ENCODE measurements at regions not wholly inside any gene's neighbourhood (a gene's known extent, or its start where the extent isn't known, plus 50 kb on each side); places are given as distances from the start of the nearest gene placed in this dataset.
"Not testable (repeated sequence)": the region's sequence is repeated elsewhere in the genome, so short reads cannot be mapped to it uniquely, and the experiment has no call there.

DNA sequence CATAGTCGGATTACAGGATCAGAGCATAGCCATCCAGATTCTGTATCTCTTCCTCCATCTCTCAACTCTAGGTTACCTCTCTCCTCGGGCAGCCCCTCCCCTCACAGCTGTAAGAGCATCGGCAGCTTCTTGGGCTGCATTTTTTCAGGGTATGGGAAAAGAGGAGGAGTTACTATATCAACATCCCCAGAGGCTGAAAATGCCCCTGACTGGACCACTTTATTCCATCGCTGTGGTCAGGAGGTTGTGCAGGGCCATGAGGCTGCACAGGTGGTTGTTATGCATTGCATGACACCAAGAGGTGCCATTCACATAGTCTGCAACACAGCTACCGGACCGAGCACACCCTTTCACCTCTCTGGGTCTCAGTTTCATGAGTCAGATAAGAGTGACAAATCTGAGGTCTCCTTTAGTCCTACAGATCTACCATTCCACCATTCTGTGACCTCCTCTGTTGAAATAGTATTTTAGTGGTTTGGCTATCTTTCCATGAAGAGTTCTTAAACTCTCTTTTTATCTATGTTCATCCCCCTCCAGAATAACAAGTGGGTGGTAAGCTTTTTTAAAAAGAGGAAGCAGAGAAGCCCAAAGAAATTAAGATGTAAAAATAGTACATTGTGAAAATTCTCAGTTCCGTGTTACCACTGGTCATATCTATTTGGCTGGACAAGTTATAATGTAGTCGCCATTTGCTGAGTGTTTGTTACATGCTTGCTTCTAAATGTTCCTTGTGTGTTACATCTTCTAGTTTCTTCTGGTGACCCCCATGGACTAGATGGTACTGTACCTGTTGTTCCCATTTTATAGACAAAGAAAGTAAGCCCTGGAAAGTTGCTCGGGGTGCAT is 56.6 kb upstream of the SLC1A4 start:
- Histone ChIP-seq H3K4me3 (no peak overlapping the region), H3K36me3 (no peaks in the 10 kb centered on the region), H3K27me3 (no peaks in the 10 kb centered on the region), H3K27ac (no peak overlapping the region), H3K9me3 (no peaks in the 10 kb centered on the region), H3K4me1 (peaks cover 3% of the 10 kb centered on the region)
- DNase-seq (ENCODE audit: low spot score in 2 of 2) = no peak
- WGBS = 78% methylated on average over 9 of the region's 9 CpGs
- TF ChIP-seq CTCF (IDR thresholded peaks at IDR 0.05) = no peak
- TF ChIP-seq POLR2A (IDR thresholded peaks at IDR 0.05) = no peak

DNA sequence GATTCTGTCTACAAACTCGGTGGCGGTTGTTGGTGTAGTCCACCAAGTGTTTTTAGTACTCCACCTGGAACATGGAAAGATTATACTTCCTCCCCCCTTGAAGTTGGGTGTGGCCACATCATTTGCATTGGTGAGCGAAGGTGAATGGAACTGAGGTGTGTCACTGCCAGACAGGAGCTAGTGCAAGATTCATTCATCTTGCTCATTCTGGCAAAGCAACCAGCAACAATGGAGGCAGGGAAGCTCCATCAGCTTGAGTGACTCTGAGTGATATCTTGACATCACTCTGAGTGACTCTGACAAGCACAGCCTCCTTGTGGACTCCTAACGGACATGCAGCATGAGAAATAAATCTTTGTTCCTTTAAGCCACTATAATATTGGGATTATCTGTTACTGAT is 54.7 kb upstream of the SLC1A4 start:
- Histone ChIP-seq H3K27ac (no peak overlapping the region), H3K4me1 (peaks cover 12% of the 10 kb centered on the region), H3K9me3 (no peaks in the 10 kb centered on the region), H3K4me3 (no peak overlapping the region), H3K27me3 (no peaks in the 10 kb centered on the region), H3K36me3 (no peaks in the 10 kb centered on the region)
- 56% methylated on average over 4 of the region's 4 CpGs for WGBS
- no peak for DNase-seq (ENCODE audit: low spot score in 2 of 2)
- TF ChIP-seq POLR2AphosphoS5 (IDR thresholded peaks at IDR 0.05) (no peak), CTCF (IDR thresholded peaks at IDR 0.05) (no peak), POLR2A (IDR thresholded peaks at IDR 0.05) (no peak), EP300 (IDR thresholded peaks at IDR 0.05) (no peak)

- no peaks in the 10 kb centered on the region for H3K27me3 ChIP-seq
- no peak for DNase-seq (ENCODE audit: low spot score in 2 of 2)
- WGBS = 100% methylated on average over 1 of the region's 1 CpG
- no peaks in the 10 kb centered on the region for H3K36me3 ChIP-seq
- no peak overlapping the region for H3K27ac ChIP-seq
- TF ChIP-seq POLR2A (IDR thresholded peaks at IDR 0.05) = no peak
- TF ChIP-seq POLR2AphosphoS5 (IDR thresholded peaks at IDR 0.05) = no peak
- TF ChIP-seq EP300 (IDR thresholded peaks at IDR 0.05) = no peak
- no peak for TF ChIP-seq CTCF (IDR thresholded peaks at IDR 0.05)
- H3K9me3 ChIP-seq = no peaks in the 10 kb centered on the region
- H3K4me3 ChIP-seq = no peak overlapping the region
- peaks cover 12% of the 10 kb centered on the region for H3K4me1 ChIP-seq
These were observed 52.4 kb upstream of the SLC1A4 start for GRCh38 chr2:64936809-64937208.

GRCh38 chr2:64937314-64937686 is 51.9 kb upstream of the SLC1A4 start:
- not testable (repeated sequence) for H3K4me3 ChIP-seq; H3K36me3 ChIP-seq; H3K9me3 ChIP-seq; H3K27me3 ChIP-seq; H3K27ac ChIP-seq; DNase-seq (ENCODE audit: low spot score in 2 of 2)
- 91% methylated on average over 5 of the region's 5 CpGs for WGBS
- H3K4me1 ChIP-seq = peaks cover 17% of the 10 kb centered on the region

GRCh38 chr2:64937687-64938491 is 51.3 kb upstream of the SLC1A4 start:
- Histone ChIP-seq H3K27me3 (no peaks in the 10 kb centered on the region), H3K36me3 (no peaks in the 10 kb centered on the region), H3K9me3 (no peaks in the 10 kb centered on the region), H3K4me1 (peaks cover 23% of the 10 kb centered on the region), H3K4me3 (peak overlapping the region; percentile 9), H3K27ac (no peak overlapping the region)
- no peak for DNase-seq (ENCODE audit: low spot score in 2 of 2)
- TF ChIP-seq POLR2A (IDR thresholded peaks at IDR 0.05) (no peak), CTCF (IDR thresholded peaks at IDR 0.05) (no peak), POLR2AphosphoS5 (IDR thresholded peaks at IDR 0.05) (no peak), EP300 (IDR thresholded peaks at IDR 0.05) (no peak)
- 58% methylated on average over 11 of the region's 13 CpGs for WGBS
